GM12872 (cell line): ENCODE measurements at regions not wholly inside any gene's neighbourhood (a gene's known extent, or its start where the extent isn't known, plus 50 kb on each side); places are given as distances from the start of the nearest gene placed in this dataset.

Experiments
- TF ChIP-seq, protein P1 (sequence below): IDR thresholded peaks from 3 replicates; pipeline ENCODE4 v1.5.1; 2011; ENCODE audit warnings: low read depth, mild to moderate bottlenecking, low read length, moderate library complexity; ENCODE audit not compliant: insufficient read depth

GRCh38 chr12:131612092-131612755, 98.7 kb upstream of the SFSWAP start:
- TF ChIP-seq, protein P1, sequence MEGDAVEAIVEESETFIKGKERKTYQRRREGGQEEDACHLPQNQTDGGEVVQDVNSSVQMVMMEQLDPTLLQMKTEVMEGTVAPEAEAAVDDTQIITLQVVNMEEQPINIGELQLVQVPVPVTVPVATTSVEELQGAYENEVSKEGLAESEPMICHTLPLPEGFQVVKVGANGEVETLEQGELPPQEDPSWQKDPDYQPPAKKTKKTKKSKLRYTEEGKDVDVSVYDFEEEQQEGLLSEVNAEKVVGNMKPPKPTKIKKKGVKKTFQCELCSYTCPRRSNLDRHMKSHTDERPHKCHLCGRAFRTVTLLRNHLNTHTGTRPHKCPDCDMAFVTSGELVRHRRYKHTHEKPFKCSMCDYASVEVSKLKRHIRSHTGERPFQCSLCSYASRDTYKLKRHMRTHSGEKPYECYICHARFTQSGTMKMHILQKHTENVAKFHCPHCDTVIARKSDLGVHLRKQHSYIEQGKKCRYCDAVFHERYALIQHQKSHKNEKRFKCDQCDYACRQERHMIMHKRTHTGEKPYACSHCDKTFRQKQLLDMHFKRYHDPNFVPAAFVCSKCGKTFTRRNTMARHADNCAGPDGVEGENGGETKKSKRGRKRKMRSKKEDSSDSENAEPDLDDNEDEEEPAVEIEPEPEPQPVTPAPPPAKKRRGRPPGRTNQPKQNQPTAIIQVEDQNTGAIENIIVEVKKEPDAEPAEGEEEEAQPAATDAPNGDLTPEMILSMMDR = no peak

GRCh38 chr12:131613186-131613585, 97.7 kb upstream of the SFSWAP start:
- TF ChIP-seq, protein P1 = no peak

GRCh38 chr12:131613678-131614077, 97.2 kb upstream of the SFSWAP start:
- TF ChIP-seq, protein P1 = no peak

DNA sequence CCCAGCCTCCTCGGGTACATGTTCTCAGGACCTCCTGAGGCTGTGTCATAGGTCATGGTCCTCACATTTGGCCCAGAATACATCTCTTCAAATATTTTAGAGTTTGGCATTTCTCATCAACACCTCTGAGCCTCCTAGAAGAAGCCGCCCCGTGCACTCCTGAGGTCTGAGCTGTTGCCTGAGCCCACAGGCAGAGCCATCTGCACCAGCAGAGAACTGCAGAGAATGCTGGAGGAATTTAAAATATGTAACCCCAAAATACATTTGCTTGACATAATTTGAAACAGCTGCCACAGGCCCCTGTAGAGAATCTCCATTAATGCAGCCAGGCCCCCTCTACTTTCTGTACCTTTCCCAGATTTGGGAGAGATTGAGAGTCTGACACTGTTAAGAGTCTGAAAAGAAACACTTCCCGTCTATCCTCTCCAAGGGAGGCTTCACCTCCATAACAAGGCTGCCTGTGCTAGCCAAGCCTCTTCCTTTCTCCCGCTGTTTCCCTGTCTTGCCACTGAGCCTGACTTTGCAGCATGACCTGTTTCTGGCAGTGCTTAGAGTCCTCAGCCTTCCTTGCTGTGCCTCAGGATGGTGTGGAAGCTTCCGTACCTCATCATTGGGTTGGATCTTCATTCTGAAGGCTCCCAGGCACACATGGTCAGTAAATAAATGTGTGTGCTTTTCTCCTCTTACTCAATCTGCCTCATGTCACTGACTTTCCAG, 95.4 kb upstream of the SFSWAP start:
- TF ChIP-seq, protein P1 = no peak

- TF ChIP-seq, protein P1 = no peak
Measured at GRCh38 chr12:131616043-131616700, 94.7 kb upstream of the SFSWAP start.

DNA sequence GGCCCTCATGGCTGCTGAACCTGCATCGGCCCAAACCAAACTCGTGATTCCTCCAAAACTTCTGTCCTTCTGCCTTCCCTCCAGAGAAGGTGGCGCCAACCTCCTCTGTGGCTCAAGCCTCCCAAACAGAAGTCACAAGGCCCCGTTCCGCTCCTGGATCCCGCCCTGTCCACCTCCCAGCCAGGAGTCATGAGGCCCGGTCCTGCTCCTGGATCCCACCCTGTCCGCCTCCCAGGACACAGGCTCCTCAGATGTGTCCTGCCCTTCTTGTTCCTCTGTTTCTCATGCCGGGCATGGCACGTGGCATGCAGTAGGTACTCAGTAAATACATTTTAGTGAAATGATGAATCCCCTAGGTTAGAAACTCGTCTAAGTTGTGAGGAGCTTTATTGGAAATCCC, 94.2 kb upstream of the SFSWAP start:
- TF ChIP-seq, protein P1 = no peak

GRCh38 chr12:131617179-131617578, 93.7 kb upstream of the SFSWAP start:
- TF ChIP-seq, protein P1 = no peak
